ENCODE measurements at regions not wholly inside any gene's neighbourhood (a gene's known extent, or its start where the extent isn't known, plus 50 kb on each side); places are given as distances from the start of the nearest gene placed in this dataset.
"Not testable (repeated sequence)": the region's sequence is repeated elsewhere in the genome, so short reads cannot be mapped to it uniquely, and the experiment has no call there.

DNA sequence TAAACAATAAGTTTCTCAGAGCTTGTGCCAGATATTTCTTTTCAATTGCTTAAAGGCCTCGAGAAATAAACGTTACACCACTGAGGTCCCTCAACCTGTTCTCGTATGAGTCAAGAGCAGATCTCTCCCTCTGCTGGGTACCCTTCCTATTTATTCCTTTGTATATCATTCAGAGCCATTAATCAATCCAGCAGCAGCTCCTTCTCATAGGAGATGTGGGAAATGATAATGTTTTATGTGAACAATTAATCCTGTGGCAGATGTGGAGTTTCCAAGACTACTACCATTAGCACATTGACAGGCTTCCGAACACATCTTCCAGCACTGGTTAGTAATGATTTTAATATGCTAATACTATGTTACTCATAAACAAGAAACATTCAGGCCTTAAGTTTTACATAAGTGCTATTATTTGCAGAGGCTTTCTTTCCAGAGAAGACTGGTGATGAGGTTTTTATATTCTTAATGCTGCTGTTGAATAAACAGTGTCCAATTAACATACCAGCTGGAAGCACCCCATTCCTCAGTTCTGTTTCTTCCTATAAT is 196.5 kb downstream of the ZNF608 start:
- no peak for DNase-seq (ENCODE audit: low spot score)

DNA sequence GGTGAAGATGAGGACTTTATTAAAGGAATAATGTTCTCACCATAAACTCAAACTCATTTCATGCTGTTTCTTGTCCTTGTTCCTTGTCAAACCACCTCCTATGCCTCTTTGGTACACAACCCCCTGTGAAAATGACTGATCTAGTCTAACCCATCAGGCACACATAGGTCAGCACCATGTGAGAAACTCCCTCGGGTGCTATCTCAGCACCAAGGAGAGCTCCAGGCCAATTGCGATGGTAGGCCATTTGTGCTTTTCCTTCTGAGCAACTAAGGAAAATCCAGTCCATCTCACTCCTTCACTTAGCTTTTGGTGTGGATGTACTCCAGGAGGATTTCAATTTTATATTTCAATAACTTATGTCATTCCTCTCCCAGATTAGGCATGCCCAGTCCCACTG is 199.8 kb downstream of the ZNF608 start:
- DNase-seq (ENCODE audit: low spot score) = no peak

DNA sequence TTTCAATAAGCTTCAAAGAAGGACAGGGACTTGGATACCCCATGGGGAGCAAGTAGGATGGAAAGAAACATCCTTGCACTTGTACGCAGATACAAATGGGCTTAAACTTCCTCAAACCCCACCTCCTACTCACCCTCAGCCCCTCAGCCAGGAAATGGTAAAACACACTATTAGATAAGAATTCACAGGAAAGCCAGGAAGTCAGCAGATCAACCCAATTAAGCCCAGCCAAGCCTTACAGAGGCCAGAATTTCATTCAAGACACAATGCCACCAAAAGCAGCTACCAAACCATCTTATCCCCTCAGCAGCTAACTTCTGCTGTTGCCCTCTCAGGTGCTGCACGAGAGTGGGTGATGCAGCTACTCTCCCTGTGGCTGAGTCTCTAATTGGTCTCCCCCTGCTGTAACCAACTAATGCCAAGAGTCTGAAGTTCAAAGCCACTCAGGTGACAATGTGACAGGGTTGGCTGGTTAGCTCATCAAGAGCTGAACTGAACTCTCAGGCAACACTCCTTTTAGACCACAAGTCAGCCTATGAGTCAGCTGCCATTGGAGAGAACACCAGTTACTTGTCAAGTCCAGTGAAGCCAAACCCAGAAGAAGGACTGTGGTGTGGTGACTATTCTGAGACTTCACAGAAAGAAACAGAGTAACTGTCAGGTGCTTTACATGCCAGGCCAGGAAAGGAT is 201.9 kb downstream of the ZNF608 start:
- DNase-seq (ENCODE audit: low spot score) = no peak

DNA sequence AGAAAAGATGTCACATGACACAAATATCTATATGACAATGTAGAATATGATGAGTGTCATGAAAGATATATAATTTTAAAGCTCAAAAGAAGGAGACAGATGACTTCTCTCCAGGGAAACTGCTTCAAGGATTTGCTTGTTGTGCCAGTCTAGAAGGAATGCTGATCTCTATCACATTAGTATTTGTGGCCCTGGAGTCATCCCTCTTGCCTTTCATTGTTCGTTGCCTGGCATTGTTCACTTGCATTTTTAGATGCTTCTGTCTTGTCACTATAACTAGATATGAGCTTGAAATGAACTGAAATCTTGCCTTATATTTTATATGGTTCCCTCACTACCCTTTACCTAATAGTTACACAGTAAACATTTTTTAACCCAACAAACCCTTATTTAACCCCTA is 207.5 kb downstream of the ZNF608 start:
- DNase-seq (ENCODE audit: low spot score) = no peak

DNA sequence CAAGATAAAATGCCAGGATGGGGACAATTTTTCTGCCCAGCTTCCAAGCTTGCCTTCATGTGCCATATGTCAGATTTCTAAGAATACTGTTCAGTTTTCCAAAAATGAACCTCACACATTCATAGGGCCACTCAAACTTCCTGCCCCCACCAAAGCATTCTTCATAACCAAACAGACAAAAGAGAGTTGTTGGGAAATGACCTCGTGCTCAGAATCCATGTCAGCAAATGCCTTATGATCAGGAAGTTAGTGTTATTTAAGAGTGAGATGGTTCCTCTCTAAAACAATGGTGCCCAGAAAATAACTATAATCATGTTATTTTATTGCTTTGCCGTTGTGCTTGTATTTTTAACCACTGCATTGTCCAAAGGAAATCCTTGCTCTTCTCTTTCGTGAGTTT is 208.2 kb downstream of the ZNF608 start:
- no peak for DNase-seq (ENCODE audit: low spot score)

DNA sequence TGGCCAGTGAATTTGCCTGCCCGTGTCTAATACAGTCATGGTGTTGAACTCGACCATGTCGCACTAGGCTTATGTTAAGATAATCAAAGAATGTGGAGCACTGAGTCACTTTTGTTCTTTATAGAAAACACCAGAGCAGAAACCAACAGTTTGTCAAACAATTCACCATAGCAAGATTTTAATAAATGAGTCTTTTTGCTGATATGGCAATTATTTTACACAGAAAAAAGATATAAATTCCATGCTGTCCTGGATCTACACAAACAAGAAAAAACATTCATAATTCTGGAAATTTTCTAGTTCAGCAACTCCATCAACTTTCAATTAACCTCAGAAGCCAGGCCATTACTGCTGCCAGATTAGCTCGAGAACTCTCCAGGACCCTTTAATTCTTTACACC is 208.9 kb downstream of the ZNF608 start:
- no peak for DNase-seq (ENCODE audit: low spot score)

DNA sequence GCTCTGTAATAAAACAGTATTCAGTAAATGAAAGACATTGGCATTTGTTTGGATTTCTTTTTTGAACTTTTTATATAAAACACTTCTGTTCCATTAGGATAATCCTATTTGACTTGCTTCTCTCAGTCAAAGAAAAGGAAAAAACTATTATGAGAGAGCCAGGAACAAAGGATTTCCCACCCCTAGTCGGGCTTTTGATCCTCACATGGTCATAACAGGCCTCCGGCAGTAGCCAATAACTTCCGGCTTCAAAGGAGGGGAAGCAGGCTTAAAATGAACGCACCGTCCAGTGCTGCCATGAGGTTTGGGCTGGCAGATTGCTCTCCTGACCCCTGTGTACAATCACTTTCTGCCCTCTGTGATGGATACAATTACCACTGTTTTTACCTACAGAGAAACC is 209.3 kb downstream of the ZNF608 start:
- no peak for DNase-seq (ENCODE audit: low spot score)

DNA sequence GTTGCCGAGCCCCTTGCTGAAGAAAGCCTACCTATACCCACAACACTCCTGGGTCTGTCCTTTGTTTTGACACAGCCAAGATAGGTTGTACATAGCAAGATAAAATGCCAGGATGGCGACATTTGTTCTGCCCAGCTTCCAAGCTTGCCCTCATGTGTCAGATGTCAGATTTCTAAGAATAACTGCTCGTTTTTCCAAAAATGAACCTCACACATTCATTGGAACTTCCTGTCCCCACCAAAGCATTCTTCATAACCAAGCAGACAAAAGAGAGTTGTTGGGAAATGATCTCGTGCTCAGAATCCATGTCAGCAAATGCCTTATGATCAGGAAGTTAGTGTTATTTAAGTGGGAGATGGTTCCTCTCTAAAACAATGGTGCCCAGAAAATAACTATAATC is 210.1 kb downstream of the ZNF608 start:
- DNase-seq (ENCODE audit: low spot score) = no peak

DNA sequence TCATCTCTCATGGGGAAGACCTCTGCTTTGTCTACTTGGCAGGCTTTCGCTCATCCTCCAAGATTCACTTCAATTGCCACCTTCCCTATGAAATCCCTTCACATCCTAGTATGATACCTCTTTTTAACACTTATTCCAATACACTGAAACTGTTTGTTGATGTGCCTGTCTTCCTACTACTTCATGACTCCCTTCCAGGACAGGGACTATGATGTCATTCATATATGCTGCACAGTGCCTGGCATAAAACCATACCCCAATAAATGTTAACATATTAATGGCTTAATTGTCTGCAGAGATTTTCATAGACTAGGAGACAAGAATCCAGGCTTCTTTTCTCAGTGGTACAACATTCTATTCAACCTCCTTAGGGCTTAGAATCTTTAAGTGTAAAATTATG is 215.5 kb downstream of the ZNF608 start:
- no peak for DNase-seq (ENCODE audit: low spot score)

DNA sequence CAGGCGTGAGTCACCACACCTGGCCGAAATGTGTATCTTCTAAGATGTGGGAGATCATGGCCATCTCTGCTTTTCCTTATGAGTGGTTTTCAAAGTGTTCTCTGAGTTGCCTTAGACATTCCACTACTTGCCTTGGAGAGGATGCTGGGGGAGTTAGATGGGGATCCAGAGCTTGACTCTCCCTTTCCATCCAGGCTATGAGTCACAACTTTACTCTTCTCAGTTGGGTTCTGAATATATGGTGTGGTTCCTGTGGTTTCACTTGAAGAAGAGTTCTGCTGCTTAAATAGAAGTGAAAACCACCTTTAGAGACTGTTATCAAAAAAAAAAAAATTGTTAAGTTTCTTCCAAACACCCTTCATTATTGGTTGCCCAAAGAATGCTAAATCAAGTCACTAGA is 217.6 kb downstream of the ZNF608 start:
- no peak for DNase-seq (ENCODE audit: low spot score)

DNA sequence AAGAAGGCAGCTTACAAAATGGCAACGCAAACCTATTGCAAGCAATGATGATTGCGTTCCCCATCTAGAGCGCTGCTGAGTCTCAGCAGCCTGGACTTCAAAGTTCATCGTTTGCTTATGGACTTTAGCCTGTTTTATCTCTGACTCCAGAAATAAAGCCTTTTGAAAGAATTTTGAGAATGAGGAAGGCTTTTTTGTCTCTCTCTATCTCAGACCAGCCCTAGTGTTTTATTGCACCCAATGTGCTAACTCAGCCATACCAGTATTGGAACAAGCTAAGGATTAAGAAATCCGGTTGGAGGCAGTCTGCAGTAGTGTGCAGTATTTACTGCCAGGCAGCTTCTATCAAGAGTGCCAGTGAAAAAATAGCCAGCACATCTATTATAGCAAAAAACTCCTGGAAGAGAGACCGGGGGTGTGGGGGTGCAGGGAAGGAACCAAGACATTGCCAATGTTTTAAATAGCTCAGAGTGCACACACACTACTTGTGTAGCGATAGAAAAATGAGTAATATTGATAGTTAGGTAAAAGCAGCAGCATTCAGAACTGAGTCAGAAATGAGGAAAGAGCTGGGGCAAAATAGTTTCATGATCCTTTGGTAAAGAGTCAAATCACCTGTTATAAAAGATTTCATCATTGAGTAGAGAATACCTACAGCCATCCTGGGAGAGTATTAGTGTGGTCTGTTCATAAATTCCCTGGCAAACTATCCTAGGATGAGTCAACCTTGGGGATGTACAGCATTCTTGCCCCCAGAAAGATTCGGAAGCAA is 219.0 kb downstream of the ZNF608 start:
- no peak for DNase-seq (ENCODE audit: low spot score)

DNA sequence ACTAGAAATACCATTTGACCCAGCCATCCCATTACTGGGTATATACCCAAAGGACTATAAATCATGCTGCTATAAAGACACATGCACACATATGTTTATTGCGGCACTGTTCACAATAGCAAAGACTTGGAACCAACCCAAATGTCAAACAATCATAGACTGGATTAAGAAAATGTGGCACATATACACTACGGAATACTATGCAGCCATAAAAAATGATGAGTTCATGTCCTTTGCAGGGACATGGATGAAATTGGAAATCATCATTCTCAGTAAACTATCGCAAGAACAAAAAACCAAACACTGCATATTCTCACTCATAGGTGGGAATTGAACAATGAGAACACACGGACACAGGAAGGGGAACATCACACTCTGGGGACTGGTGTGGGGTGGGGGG is 220.4 kb downstream of the ZNF608 start:
- DNase-seq (ENCODE audit: low spot score) = not testable (repeated sequence)

DNA sequence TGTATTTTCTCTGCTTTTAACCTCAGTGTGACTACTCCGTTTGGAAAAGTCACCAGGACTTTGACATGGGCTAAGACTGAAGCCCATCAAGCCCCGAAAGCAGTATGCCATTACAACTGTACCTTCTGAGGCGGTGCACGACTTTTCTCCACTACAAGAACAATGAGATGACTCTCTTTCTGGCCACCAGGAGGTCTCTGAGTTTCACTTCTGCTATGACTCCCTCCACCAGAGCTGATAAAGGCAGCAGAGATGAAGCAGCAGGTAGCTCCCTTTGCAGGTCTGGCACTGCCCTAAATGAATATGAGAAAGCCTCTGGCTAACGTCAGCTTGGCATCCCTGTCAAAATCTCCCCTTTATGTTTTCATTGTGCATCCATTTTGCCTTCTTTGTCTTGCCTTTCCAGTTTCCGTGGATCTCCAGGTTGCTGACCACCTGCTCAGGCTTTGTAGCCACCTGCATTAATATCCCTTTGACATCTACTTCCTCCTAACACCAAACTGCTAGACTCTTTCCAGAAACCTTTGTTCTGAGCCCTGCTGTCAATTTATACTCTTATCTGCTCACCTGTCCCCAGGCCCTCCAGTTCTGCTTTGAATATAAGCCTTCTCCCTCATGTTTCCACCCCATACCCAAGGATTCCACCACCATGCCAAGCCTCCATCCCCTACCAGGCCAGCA is 221.7 kb downstream of the ZNF608 start:
- no peak for DNase-seq (ENCODE audit: low spot score)

DNA sequence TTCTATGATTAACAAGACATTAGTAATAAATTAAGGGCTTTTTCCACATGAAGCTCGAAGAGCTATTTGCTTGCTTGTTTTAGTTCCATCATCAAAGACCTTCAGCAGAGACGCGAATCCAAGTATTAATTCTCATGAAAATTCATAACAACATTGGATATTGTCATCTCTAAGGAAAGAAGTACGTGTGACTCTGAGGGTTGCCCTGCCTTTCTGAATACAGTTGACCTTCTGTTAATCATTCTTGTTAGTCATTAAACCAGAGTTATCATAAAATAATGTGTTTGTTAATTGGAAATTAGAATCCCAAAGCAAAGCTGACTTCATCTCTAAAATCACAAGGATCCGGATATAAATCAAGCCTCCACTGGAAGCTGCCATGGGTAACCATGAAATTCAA is 222.5 kb downstream of the ZNF608 start:
- DNase-seq (ENCODE audit: low spot score) = no peak

DNA sequence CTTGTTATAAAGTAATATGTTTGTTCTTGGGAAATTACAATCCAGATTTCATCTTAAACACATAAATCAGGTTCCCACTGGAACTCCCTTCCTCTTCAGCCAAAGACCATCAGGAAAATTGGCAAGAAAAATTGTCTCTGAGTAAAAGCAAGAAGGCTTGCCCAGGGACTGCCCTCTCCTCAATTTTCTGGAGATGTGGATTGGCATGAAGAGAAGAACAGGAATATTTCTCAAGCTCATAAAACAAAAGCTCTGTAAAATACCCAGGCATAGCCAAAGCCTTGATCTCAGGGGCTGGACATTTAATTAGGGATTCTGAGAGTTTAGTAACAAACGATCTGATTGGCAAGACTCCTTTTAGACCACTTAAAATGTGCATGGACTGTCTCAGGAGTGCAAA is 223.4 kb downstream of the ZNF608 start:
- DNase-seq (ENCODE audit: low spot score) = no peak

DNA sequence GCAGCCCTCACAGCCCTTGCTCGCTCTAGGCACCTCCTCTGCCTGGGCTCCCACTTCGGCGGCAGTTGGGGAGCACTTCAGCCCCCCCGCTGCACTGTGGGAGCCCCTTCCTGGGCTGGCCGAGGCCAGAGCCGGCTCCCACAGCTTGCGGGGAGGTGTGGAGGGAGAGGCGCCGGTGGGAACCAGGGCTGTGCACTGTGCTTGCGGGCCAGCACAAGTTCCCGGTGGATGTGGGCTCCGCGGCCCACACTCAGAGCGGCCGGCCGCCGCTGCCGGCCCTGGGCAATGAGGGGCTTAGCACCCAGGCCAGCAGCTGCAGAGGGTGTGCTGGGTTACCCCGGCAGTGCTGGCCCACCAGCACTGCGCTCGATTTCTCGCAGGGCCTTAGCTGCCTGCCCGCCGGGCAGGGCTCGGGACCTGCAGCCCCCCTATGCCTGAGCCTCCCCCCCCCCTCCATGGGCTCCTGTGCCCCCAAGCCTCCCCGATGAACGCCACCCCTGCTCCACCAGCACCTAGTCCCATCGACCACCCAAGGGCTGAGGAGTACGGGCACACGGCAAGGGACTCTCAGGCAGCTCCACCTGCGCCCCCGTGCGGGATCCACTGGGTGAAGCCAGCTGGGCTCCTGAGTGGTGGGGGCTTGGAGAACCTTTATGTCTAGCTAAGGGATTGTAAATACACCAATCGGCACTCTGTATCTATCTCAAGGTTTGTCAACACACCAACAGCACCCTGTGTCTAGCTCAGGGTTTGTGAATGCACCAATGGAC is 224.8 kb downstream of the ZNF608 start:
- DNase-seq (ENCODE audit: low spot score) = no peak

DNA sequence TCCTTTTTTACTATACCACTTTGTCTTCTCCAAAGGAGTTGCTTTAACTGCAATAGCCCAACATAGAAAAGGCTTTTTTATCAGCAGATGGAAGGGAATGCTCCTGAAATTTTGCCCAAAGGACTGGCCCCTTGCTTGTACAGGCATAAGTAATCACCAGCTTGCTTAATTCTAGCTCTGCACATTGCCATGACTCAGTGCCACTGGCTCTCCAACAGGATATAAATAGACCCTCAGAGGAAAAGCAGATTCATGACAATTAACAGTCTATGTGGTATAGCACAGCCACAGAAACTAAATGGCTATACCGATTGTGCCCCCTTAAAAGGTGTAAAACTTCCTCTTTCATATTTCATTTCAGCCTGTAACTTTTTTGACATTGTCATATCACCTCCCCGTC is 227.0 kb downstream of the ZNF608 start:
- DNase-seq (ENCODE audit: low spot score) = no peak

DNA sequence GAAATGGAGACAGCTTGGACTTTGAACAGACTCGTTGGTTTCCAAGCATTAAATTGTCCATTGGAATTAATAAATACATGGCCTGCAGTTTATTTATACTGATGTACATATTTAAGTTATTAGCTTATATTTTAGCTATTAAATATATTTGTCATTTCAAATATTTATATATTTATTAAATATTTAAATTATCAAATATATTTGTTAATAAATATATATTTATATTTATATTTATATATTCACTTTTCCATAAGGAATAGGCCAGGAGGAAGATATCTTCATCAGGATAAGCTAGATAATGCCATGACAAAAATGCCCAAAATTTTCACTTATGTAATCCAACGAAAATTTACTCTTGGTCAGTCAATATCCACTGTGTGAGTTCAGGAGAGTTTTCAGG is 229.9 kb downstream of the ZNF608 start:
- no peak for DNase-seq (ENCODE audit: low spot score)

DNA sequence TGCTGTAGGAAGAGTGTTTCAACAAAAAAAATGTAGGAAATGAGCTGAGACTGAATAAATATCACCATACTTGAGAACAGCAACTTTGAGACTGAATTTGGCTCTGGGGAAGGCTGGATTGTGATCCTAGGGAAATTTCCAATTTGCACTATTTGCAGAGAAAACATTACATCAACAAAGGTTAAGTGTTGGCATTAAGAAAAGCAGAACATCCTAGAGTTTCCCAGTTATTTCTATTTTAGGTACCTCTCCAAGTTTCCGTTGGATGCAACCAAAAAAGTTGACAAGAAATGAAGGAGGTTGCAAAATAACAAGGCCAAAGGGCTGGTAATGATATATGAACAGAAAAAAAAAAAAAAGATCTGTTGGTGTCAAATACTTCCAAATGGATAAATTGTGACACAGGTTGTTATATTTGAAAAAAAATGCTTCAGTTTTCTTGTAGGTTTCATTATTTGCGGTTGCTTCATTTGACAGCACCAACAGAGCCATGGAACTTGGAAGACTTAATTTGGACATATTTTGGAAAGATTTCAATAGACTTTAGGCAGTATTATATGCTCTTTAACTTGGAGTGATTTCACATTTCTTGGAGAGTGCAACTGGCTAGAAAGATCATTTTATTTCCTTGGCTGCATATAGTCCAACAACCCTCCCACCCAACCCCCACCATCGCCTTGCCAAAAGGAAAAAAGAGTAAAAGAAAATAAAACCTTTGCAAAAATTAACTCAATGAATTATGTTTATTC is 230.8 kb downstream of the ZNF608 start:
- no peak for DNase-seq (ENCODE audit: low spot score)

DNA sequence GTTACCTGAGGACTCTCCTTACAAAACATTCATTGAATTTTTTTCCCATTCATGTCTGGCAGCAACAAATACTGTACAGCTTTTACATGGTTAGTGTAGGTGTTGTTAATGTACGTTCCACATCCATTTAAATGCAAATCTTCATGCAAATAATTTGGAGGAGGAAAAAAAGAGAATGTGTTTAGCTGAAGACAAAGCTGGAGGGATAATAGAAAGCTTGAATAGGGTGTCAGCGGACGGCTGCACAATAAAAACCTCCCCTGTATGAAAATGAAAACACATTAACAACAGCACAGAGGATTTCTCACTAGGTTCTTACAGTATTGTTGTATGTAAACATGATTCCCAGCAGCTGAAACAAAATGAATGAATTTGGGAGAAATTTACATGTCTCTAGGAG is 231.5 kb downstream of the ZNF608 start:
- no peak for DNase-seq (ENCODE audit: low spot score)

DNA sequence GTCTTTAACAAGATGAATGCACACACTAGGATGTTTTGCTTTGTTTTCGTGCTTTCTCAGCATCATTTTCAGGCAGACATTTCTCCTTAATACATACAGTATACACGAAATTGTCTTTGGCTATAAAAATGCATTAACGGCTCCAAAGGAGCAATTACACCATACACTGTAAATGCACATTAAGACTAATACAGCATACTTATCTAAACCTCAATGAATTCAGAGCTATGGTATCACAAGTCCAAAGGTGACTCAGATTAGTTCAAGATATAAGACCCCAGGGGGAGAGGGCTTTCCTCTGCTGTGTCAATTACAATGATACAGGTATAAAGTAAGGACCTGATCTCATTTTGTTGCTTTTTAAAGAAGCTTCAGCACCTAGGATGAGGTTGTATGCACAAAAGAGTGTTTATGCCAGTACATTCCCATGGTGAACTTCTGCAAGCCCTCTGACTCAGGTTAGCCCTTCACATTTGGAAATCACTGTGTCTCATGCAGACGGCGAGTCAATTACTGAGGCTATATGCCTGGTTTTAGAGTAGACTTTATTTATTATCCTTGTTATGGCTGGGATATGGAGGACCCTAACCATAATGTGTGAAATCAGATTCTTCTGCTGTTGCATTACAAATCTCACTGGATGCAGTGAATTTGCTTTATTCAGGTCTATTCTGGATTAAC is 233.3 kb downstream of the ZNF608 start:
- DNase-seq (ENCODE audit: low spot score) = no peak

Measured in putamen (tissue), 1 donor.